Stimulated activated CD4-positive, alpha-beta T cell treated with anti-CD3 and anti-CD28 coated beads, Interleukin-4, amount 100 ng/mL, for 1 hour (primary cell): ENCODE measurements at regions not wholly inside any gene's neighbourhood (a gene's known extent, or its start where the extent isn't known, plus 50 kb on each side); places are given as distances from the start of the nearest gene placed in this dataset.

Experiments used
- DNase-seq: peaks from one replicate; pipeline ENCODE4 v3.0.0-alpha.2; 2020

DNA sequence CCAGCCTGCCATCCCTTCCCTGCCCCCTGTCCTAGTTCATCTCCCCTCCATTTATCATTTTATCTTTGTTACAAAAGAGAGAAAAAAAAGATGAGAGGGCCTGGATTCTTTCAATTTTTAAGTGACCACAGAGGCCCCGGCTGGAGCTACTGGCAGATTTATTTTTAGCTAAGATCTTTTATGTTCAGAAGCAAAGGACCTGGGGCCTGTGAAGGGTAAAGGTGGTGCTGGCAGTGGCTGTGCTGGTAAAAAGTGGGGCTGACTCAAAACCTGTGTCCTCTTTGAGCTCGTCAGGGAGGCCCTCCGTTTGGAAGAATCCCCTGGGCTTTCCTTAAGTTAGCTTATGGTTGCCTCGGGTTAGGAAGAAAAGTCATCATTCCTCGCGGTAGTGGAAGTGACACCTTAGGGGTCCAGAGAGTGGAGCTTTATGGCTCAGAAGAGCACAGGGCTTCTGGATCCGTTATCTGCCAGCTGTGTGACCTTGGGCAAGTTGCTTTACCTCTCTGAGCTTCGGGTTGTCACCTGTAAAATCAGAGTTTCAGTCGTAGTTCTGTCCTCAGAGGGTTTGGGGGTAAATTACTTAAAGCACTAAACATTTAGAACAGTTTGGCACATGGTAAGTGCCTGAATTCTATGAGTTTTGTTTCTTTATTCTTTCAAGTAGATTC, 923.8 kb upstream of the EEF2KMT start:
- no peak for DNase-seq

DNA sequence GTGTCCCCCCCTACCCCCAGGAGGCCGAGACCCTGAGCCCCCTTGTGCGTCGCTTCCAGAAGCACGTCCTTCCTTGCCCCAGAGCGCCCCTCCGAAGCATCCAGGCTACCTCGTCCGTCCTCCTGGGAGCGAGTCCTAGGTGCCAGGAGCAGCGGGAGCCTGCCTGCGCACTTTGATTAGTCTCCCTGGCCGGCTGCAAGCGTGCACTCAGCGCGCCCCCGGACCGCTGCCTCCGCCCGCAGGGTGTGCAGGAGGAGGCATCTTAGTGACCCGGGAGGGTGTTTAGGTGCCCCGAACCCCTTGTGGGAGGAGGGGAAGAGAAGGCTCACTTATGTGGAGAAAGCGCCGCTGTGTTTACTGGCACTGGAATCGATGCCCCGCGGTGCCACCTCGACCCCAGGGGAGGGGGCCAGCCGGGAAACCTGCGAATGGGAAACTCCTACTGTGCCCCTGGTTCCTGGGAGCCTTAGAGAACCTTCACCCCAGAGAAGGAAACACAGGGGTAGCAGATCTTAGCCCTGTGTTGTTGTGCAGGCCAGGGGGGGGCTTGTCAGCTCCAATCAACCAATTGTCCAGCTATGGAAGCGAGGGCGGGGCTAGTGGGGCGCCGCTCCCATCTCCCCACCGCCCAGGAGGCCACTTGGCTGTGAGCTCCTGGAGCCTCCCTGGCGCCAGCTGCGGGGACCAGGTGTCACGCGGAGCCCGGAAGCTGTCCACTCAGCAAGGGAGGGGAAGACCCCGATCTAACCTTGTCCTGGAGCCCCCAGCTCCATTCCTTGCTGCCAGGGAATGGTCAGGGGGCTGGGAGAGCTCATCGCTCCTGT, 922.8 kb upstream of the EEF2KMT start:
- DNase-seq, result no peak

DNA sequence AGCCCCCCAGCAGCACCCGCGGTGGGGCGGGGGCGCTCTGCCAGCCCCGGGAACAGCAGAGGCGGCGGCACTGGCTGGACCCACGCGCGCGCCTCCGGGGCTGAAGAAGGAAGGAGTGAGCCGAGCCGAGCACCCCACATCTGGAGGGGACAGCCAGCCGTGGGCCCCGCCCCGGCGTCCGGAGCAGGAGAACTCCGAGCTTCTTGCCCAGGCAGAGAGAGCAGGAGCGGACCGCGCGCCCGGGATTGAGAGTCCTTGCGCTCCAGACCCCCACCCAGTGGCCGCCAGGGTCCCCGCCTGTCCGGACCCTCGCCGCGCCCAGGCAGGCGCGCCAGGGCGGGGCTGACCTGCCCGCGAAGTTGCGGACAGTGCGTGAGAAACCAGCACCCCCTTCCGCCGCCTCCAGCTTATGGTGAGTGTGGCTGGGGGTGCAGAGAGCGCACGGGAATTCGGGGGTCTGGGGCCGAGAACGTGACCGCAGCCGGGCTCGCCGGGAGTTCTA, 921.9 kb upstream of the EEF2KMT start:
- no peak for DNase-seq

DNA sequence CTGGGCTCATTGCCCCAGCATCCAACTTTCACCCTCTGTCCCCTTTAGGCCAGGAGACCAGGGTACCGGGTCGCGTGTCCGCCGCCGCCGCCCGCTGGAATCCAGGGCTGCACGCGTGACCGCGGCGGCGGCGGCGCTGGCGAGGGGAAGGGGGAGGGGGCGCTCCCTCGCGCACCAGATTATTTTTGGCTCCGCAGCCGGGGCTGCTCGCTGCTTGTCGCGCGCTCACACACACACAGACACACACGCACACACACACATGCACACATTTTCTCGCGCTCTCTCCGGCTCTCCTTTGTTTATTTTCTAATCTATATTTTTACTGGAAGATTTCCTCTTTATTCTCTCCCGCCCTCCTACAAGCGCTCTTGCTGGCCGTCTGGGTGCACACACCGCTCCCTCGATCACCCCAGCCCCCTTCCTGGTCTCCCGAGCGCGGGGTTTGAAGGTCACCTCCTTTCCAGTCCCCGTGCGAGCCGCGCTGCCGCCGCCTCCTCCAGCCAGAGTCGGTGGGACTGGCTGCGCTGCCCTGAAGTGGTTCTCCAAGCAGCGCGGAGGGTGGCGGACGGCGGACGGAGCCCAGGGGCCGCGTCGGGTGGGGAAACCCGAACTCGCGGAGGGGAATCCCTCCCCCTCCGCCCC, 921.4 kb upstream of the EEF2KMT start:
- DNase-seq, result no peak

DNA sequence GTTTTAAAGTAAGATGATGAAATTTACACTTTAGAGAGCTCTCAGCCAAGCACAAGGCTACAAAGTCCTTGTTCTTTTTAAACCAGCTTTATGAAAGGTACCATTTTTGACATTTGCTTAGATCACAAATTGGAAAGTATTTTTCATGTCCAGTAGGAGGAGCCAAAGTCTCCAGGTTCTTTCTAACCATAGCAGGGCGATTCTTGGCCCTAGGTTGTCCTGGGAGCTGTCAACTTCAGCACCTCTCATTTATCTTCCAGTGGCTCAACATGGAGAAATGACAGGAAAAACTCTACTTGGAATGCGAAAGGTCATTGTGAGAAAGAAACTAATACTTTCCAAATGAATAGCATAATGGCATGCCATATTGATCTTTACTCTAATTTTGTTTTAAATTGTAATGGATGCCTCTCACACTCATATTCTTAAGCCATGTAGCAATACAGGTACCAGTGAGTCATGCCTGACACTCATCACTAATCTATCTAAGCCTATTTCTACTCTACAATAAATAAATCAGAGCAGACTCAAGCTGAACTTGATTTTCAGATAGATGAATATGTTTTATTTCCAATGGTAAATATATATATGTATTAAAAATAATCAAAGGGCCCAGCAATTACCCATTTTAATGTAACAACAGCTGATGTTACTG, 919.1 kb upstream of the EEF2KMT start:
- no peak for DNase-seq

DNA sequence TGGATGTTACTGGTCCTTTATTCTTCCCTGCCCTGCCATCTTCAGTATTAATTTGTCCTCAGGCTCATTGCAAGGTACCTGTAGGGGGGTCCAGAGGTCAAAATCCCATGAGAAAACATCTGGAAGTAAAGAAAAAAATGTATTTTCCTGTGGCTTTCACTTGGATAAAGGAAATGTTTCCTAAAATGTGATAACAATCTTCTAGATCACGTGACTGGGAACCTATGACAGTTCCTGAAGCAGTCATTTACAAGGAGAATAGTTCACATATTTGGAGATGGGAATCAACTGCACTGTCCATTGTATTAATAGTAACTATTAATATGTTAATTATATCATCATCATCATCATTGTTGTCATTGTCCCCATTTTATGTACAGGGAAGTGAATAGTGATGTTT, 915.1 kb upstream of the EEF2KMT start:
- DNase-seq, result no peak

DNA sequence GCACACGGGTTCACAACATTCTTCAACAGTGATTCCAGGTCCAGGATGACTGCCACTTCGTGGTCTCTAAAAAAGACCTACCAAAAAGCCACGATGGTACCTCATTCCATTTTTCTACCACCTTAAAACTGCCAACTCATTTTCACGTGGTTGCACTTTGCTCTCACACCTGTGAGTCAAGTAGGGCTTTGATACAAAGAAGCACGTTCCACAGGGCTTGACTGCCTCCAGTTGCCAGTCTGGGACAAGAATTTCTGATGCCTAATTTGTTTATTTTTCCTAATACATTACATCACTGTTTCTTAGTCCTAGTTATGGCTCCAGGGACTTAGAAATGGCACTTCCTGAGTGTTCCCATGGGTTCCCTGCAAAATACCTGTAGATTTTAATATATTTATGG, 911.6 kb upstream of the EEF2KMT start:
- DNase-seq, result no peak

DNA sequence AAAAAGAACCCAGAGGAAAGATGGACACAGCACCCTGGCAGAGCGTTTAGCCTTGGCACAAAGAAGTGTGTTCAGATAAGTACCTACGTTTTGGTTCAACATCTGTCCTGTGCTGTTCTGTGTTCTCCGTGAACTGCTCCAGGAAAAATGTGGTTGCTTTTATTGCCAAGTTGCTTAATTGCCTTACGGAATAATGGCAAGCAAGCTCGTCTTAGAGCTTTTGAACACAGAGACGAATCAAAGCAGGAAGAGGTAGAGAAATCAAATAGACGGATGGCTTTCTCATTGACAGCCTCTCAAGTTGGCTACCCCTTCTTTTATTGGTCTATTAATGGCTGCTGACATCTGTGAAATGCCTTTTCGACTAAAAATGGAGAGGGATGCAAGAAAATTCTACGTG, 911.1 kb upstream of the EEF2KMT start:
- no peak for DNase-seq

DNA sequence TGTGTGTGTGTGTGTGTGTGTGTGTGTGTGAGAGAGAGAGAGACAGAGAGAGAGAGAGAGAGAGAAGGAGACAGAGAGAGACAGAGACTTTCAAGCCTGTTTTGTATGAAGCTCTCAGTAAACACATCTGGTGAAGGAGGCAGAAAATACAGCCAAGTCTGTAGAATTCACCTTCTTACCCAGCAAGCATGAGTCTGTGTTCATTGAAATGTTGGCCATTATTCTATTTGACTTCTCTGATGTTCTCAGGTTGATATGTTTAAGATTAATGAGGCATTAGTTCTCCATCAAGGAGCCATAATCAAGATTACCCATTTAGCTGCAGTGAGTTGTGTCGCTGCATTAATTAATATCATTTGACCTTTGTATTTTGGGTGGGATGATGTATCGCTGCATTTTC, 895.8 kb upstream of the EEF2KMT start:
- DNase-seq, result no peak

DNA sequence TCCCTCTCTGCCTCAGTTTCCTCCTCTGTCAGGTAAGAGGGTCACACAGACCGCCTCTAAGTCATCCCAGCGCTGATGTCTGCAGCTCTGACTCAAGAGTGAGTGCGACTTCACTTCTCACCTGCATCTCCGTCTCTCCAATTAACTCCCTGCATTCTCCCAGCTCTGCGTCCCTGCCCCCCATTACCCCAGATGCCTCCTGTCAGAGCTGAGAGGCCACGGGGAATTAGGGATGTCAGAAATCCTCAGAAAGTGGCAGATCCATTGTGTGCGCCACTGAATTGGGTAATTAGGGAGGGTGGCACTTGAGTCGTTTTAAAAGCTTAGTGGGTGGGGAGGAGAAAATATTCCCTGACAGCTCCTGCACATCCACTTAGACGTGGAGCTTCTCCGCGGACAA, 885.4 kb upstream of the EEF2KMT start:
- DNase-seq, result no peak

DNA sequence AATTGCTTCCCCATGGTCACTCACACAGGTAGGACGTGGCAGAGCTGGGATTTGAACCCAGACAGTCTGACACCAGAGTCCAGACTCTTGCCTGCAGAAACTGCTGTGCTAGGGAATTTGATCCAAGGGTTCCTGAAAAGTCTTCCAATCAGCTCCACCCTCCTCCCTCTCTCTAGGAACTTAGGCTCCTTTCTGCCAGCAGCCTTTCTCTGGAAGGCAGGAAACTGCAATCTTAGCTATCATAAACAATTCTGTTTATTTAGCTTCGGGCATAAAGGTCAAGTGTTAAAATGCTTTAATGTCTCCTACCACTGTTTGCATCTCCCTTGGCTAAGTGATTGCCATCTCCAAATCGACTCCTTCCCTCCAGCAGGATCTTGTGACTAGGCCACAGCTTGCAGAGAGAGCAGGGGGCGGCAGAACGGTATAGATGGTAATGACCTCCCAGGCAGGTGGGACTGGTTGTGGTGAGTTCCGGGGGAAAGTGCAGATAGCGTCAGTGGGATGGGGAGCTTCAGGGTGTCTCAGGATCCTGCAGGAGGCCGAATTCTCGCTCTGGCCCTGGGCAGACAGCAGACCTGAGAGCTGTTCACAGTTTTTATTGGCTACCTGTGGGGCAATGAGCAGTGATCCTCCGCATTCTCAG, 882.4 kb upstream of the EEF2KMT start:
- no peak for DNase-seq

DNA sequence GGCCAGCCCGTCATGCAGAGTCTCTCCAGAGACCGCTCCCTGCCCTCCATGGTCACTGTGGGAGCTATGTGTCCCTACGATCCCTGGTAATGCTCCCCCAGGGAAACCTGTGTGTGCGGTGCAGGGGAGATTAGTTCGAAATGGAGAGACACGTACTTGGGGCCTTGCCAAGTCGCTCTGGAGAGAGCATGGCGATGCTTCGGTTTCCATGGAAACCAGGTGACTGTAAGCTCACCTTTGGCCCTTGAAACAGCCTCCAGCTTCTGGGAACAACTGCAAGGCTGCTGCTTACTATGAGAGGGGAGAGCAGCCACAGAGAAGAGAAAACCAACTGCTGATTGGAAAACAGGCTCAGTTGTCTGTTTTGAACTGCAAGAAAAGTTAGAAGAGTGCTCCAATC, 879.7 kb upstream of the EEF2KMT start:
- no peak for DNase-seq

DNA sequence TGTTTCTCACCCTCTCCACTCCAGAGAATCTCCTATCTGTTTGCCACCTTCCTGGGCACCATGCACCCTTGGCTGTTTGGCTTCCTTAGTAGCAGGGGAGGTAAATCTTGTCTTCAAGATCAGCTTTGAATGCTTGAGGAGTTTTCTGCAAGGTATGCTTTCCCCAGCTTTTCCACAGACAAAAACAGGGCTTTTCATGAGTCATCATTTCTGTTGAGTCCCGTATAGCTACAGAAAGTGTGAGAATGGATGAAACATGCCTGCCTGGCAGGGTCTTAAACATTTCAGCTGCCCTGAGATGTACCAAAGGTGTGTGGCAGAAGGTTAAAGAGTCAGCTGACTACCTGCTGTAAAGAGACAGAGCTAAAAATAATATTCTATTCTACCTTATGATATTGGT, 875.2 kb upstream of the EEF2KMT start:
- DNase-seq, result no peak

DNA sequence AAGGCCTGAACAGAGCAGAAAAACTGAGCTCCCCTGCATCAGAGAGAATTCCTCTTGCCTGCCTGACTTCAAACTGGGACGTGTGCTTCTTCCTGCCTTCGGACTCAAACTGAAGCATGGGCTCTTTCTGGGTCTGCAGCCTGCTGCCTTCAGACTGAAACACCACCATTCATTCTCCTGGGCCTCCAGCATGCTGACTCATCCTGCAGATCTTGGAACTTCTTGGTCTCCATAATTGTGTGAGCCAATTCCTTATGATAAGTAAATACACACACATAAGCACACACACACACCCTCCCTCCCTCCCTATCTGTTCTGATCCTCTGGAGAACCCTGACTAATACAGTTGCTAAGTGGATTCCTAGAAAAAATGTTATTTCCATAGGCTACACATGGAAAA, 874.3 kb upstream of the EEF2KMT start:
- no peak for DNase-seq

DNA sequence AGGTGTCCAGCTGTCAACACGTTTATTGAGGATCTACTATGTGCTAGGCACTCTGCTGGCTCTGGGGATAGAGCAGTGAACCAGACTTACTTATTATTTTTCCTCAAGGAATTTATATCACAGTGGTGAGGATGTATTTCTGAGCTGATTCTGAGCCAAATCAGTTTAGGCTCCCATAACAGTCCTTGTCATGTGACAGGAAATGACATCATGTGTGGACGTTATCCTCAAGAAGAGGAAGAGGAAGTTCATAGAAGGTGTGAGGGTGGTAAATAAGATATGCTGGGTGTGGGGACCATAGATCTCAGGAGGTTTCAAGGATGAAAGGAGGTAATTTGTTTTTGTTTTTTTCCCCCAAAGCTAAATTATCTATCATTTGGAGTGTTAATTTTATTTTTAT, 873.5 kb upstream of the EEF2KMT start:
- DNase-seq, result no peak

DNA sequence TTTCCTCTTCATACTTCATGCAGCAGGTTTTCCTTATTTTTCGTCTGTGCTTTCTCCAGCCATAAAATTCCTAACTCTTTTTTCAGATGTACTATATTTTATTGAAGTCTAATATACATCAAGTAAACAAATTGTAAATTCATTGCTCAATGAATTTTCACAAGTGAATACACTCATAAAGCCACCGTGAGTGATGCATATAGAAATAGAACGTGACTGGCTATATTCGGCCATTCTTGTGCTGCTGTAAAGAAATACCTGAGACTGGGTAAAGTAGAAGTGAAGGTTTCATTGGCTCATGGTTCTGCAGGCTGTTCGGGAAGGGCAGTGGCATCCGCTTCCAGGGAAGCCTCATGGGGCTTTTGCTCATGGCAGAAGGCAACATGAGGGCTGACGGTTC, 868.4 kb upstream of the EEF2KMT start:
- no peak for DNase-seq

DNA sequence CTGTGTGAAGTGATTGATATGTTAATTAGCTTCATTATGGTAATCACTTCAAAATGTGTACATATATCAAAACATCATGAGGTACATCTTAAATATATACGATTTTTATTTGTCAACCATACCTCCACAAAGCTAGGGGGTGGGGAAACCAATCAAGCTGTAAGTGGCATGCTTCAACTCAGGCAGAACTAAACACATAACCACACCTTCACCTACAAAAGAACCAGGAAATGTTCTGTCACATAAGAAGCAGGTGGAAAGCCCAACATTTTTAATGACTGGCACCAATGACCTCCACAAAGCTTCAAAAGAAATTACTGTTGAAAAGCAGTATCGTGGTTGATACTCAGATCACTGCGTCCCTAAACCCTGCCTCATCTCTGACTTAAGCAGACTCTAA, 867.7 kb upstream of the EEF2KMT start:
- DNase-seq, result no peak

DNA sequence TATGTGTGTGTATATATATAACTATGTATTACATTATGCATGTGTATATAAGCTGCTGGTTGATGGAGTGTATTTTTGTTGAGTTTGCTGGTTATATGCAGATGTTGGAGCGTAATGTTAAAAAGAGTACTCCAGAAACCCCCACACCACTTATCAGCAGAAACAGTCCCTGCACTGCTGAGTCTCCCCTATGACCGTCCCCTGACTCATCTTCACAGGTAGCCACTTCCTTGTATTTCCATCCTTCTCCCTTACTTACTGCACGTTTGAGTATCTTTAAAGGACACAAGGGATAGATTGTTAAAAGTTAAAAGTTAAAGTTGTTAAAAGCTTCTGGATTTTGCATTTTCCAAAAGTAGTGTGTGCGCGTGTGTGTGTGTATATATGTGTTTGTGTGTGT, 853.9 kb upstream of the EEF2KMT start:
- no peak for DNase-seq

DNA sequence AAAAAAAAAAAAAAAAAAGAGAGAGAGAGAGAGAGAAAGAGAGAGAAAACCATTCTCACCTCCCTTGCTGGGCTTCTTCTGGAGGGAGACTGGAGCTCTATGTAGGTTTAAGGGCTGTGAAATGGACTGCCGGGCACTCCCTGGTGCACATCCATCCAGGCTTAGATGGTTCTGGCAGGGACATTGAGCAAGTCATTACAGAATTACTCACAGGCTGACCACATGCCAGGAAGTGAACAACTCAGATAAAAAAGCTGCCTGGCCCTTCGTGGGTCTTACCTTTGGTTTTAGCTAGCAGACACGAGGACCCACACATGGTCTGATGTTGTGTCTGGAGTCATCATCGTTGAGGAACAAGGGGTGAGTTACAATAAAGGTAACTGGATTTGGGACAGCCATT, 847.4 kb upstream of the EEF2KMT start:
- DNase-seq, result no peak

DNA sequence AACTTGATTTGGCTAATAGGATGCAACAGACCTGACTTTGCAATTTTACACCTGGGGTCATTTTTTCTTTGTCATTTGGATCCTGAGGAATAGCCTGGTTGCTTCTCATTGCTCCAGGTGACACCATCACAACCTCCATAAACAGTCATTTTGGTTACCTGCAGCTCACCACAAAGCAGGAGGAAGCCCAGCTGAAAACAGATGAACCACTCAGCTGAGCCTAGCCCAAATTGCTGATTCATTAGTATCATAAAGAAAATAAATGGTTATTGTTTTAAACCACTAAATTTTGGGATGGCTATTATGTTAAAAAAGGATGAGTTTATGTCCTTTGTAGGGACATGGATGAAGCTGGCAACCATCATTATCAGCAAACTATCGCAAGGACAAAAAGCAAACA, 841.0 kb upstream of the EEF2KMT start:
- no peak for DNase-seq

DNA sequence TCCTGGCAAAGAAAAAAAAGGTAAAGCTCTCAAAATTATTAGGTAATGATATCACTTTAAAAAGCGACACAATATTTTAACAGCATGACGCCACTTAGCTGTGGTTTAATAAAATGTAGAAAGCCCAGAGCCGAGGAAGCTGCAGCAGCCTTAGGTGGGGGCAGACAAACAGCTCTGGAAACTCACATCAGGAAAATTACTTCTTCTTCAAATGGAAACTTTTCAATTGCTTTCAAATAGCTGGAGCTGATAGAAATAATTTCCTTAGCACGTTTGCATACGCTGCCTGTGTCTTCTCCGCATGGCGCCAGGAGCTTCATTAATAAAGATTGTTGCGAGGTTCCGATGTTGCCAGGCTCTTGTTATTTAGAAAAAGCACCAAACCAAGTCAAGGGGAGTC, 835.3 kb upstream of the EEF2KMT start:
- DNase-seq, result no peak

DNA sequence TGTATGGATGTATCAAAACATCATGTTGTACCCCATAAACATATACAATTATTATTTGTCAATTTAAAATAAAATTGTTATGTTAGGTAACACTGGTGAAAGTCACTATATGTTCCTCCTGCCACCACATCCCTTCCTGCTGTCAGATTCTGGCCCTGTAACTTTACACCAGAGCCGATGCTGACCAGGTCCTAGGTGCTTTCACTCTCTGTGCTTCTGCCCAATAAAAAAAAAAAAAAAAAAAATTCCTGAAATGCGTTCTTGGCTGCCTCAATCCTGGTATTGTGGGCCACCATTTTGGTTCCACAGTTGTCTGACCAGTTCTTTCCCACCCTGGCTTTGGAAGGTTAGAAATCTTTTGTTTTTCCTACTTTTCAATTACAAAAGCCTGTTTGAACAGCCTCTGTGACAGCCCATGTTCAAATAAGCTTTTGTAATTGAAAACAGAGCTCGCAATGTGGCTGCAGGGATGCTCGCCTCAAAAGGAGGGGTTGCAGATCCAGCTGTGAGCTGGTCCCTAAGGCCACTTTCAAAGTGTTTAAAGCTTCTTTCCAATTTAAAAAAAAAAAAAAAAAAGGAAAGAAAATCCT, 831.0 kb upstream of the EEF2KMT start:
- no peak for DNase-seq

DNA sequence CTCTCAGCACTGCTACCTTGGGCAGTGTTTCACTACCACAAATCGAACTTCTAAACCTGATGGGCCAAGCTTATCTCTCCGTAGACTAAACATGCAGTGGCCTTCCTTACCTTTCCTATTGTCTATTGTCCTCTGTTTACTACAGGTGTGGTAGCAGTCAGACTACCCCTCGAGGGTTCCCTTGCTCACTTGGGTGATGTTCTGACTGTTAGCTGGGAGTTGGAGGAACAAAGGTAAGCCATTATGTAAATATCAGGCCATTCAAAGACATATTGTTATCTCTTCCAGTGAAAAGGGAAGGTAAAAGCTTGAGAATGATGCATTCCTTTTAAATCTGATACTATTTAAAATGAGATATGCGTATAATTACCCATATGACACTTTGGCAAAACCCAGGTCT, 828.3 kb upstream of the EEF2KMT start:
- DNase-seq, result no peak
